Fibroblast of lung (primary cell): ENCODE measurements at regions not wholly inside any gene's neighbourhood (a gene's known extent, or its start where the extent isn't known, plus 50 kb on each side); places are given as distances from the start of the nearest gene placed in this dataset.

Experiments used
- DNase-seq, 2 donors: peaks; one replicate each; pipeline versions ENCODE4 v3.0.0 to v3.0.0-alpha.2; 2010; ENCODE audit warnings: low read depth in 2 of 2
- H2AFZ ChIP-seq: 2 replicates; pipeline ENCODE4 v1.5.1; 2012; ENCODE audit warnings: low read length, control low read depth, inconsistent platforms
- H3K27ac ChIP-seq: 2 replicates; pipeline ENCODE4 v1.5.1; 2011; ENCODE audit warnings: low read length, control low read depth; ENCODE audit not compliant: insufficient read depth
- H3K27me3 ChIP-seq: 2 replicates; pipeline ENCODE4 v1.5.1; 2011; ENCODE audit warnings: mild to moderate bottlenecking, low read length; ENCODE audit not compliant: control insufficient read depth, insufficient read depth
- H3K36me3 ChIP-seq: 2 replicates; pipeline ENCODE4 v1.5.1; 2011; ENCODE audit warnings: low read length; ENCODE audit not compliant: control insufficient read depth, insufficient read depth
- H3K4me1 ChIP-seq: 2 replicates; pipeline ENCODE4 v1.5.1; 2011; ENCODE audit warnings: low read length; ENCODE audit not compliant: control insufficient read depth, insufficient read depth; ENCODE audit errors: extremely low read depth
- H3K4me2 ChIP-seq: 2 replicates; pipeline ENCODE4 v1.5.1; 2011; ENCODE audit warnings: low read length, control low read depth; ENCODE audit not compliant: insufficient read depth; ENCODE audit errors: extremely low read depth
- H3K4me3 ChIP-seq, 4 experiments: fragments of 200-600 bp in 1 of 4; sonication (generic) in 1 of 4; replicated peaks in 1 of 4; 2 replicates each; pipeline ENCODE4 v1.5.1; 2011 to 2016; ENCODE audit warnings: low read length in 4 of 4, low read depth in 3 of 4, mild to moderate bottlenecking in 3 of 4, control low read depth in 2 of 4, inconsistent platforms in 1 of 4, mixed read lengths in 1 of 4; ENCODE audit not compliant: insufficient read depth in 1 of 4; ENCODE audit errors: control extremely low read depth in 1 of 4
- H3K79me2 ChIP-seq: 2 replicates; pipeline ENCODE4 v1.5.1; 2012; ENCODE audit warnings: mild to moderate bottlenecking, low read length, inconsistent platforms; ENCODE audit not compliant: control insufficient read depth, insufficient read depth
- H3K9ac ChIP-seq: 2 replicates; pipeline ENCODE4 v1.5.1; 2011; ENCODE audit warnings: mild to moderate bottlenecking, low read length, control low read depth; ENCODE audit not compliant: insufficient read depth
- H3K9me3 ChIP-seq: 2 replicates; pipeline ENCODE4 v1.5.1; 2012; ENCODE audit warnings: low read depth, low read length; ENCODE audit not compliant: control insufficient read depth, insufficient read depth
- H4K20me1 ChIP-seq: 2 replicates; pipeline ENCODE4 v1.5.1; 2011; ENCODE audit warnings: low read length; ENCODE audit not compliant: control insufficient read depth, insufficient read depth; ENCODE audit errors: extremely low read depth
- CTCF ChIP-seq, 2 donors: IDR thresholded peaks in 1 of 2; conservative IDR thresholded peaks in 1 of 2; 1 replicate in 1 of 2; 2 replicates in 1 of 2; pipeline ENCODE4 v1.5.1; 2011 to 2012; ENCODE audit warnings: low read length in 2 of 2, control low read depth in 1 of 2, inconsistent platforms in 1 of 2, low read depth in 1 of 2, mild to moderate bottlenecking in 1 of 2
- EZH2 ChIP-seq: IDR thresholded peaks from 2 replicates; pipeline ENCODE4 v1.5.1; 2012; ENCODE audit warnings: low read length, control low read depth, mild to moderate bottlenecking; ENCODE audit errors: missing control alignments

GRCh38 chr16:14366447-14366846 is 263.6 kb downstream of the PARN start:
- Histone ChIP-seq H3K79me2 (no peaks in the 10 kb centered on the region), H3K36me3 (no peaks in the 10 kb centered on the region), H2AFZ (no peak overlapping the region), H3K9ac (no peak overlapping the region), H3K4me1 (peaks cover 15% of the 10 kb centered on the region), H4K20me1 (peaks cover 2% of the 10 kb centered on the region), H3K27ac (no peak overlapping the region), H3K9me3 (no peaks in the 10 kb centered on the region), H3K4me2 (no peak overlapping the region), H3K27me3 (no peaks in the 10 kb centered on the region), H3K4me3 (no peak overlapping the region)
- DNase-seq = no peak
- TF ChIP-seq EZH2 (no peak), CTCF (conservative IDR thresholded peaks at IDR 0.05 in 1 of 2, IDR thresholded peaks at IDR 0.05 in 1 of 2; ENCODE audit: low read depth in 1 of 2, low read length in 2 of 2) (no peak)

- no peak overlapping the region for H3K4me2 ChIP-seq
- H3K4me1 ChIP-seq = peaks cover 15% of the 10 kb centered on the region
- no peak overlapping the region for H2AFZ ChIP-seq
- peak in 1 of 2 donors; percentile 73 for DNase-seq
- H3K79me2 ChIP-seq = no peaks in the 10 kb centered on the region
- H3K27me3 ChIP-seq = no peaks in the 10 kb centered on the region
- H3K9me3 ChIP-seq = no peaks in the 10 kb centered on the region
- no peak for TF ChIP-seq EZH2
- TF ChIP-seq CTCF (conservative IDR thresholded peaks at IDR 0.05 in 1 of 2, IDR thresholded peaks at IDR 0.05 in 1 of 2; ENCODE audit: low read depth in 1 of 2, low read length in 2 of 2) = no peak
- peak overlapping the region; percentile 59 for H3K27ac ChIP-seq
- no peaks in the 10 kb centered on the region for H3K36me3 ChIP-seq
- H3K9ac ChIP-seq = no peak overlapping the region
- H4K20me1 ChIP-seq = peaks cover 2% of the 10 kb centered on the region
- no peak overlapping the region for H3K4me3 ChIP-seq
Measured at GRCh38 chr16:14365200-14365851, 264.7 kb downstream of the PARN start.

- Histone ChIP-seq H3K4me3 (peak overlapping the region in 1 of 4 experiments; percentile 20), H3K27me3 (no peaks in the 10 kb centered on the region), H3K9me3 (no peaks in the 10 kb centered on the region), H3K36me3 (no peaks in the 10 kb centered on the region), H3K9ac (no peak overlapping the region), H4K20me1 (peaks cover 2% of the 10 kb centered on the region), H3K27ac (peak overlapping the region; percentile 59), H3K4me1 (peaks cover 13% of the 10 kb centered on the region), H3K79me2 (no peaks in the 10 kb centered on the region), H2AFZ (no peak overlapping the region), H3K4me2 (peak overlapping the region; percentile 69)
- TF ChIP-seq CTCF (conservative IDR thresholded peaks at IDR 0.05 in 1 of 2, IDR thresholded peaks at IDR 0.05 in 1 of 2; ENCODE audit: low read depth in 1 of 2, low read length in 2 of 2) (no peak), EZH2 (no peak)
- DNase-seq = peak; percentile 48 to 96
Measured at GRCh38 chr16:14364386-14365199, 265.5 kb downstream of the PARN start.
